ENCODE measurements at regions not wholly inside any gene's neighbourhood (a gene's known extent, or its start where the extent isn't known, plus 50 kb on each side); places are given as distances from the start of the nearest gene placed in this dataset.

DNA sequence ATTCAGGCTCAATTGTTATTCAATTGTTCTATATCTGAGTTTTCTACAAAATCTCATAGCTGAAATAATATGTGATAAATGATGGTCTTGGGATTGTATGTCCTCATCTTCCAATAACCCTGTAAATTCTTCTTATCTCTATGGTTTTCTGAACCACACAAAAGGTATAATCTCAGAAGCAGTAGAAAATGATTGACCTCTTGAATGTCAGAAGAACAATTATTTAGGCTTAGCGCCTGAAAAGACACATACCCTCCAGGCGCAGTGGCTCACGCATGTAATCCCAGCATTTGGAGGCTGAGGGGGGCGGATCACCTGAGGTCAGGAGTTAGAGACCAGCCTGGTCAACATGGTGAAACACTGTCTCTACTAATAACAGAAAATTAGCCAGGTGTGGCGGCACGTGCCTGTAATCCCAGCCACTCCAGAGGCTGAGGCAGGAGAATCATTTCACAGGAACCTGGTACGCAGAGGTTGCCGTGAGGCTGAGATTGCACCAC, 288.0 kb upstream of the TBC1D5 start:
- no peak for DNase-seq

DNA sequence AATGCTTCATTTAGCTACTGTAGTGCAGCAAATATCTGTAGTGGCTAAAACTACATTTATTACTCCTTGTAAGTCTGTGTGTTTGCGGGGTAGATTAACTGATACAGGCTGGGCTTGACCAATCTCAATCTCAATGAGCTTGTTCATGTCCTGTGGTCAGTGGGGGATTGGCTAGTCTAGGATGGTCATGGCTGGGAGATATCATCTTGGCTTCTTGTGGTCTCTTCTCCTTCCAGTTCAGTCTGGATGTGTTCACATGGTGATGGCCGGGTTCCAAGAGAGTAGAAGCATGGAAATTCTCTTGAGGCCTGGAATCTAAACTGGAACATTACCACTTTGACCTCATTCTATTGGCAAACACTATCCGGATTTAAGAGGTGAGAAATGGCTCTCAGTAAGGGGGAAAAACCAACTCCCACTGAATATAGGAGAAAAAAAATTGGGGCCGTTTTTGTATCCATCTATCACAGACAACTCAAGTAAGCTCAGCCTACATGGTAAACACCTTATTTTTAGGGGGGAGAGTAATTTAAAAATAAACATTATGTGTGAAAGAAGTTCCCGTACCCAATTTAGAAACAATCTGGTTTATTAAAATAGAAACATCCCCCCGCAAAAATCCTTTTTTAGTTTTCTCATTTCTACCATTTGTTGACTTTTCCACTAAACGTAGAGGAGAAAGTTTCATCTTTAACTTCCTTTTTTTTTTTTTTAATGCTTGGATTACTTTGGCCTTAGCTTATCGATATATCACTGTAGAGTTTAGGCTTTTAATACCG, 284.9 kb upstream of the TBC1D5 start:
- peak; percentile 86 for DNase-seq

DNA sequence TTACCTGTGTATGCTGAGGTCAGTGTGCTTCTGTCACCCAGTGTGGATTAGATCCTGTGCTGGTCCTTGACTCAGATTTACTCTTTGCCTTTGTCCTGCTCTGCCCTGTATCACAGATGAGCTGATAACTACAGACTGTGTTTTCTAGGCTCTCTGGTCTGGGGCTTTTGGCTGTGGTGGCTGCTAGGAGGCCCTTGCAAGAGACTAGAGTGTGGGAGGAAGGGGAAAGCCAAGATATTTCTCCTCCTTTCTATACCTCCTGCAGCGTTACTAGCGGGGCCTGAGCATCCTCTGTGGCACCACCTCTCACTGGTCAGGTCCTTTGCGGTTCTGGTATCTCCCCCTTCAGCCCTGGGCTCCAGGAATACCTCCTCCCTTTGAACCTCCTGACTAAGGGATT, 282.3 kb upstream of the TBC1D5 start:
- no peak for DNase-seq

DNA sequence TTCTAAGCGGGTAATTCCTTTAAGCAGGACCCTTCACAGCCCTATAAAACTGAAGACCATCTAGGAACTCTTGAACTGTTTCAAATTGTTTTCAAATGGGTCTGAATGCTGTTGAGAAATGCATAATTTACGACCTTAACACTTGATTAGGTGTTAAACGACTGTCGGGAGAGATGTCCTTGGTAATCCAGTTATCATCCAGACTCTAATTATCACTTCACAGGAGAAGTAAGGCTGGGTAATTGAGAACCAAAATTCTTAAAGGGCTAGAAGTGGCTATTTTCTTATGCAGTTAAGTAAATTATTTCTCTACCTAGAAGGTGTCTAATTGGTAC, 276.7 kb upstream of the TBC1D5 start:
- DNase-seq: no peak

DNA sequence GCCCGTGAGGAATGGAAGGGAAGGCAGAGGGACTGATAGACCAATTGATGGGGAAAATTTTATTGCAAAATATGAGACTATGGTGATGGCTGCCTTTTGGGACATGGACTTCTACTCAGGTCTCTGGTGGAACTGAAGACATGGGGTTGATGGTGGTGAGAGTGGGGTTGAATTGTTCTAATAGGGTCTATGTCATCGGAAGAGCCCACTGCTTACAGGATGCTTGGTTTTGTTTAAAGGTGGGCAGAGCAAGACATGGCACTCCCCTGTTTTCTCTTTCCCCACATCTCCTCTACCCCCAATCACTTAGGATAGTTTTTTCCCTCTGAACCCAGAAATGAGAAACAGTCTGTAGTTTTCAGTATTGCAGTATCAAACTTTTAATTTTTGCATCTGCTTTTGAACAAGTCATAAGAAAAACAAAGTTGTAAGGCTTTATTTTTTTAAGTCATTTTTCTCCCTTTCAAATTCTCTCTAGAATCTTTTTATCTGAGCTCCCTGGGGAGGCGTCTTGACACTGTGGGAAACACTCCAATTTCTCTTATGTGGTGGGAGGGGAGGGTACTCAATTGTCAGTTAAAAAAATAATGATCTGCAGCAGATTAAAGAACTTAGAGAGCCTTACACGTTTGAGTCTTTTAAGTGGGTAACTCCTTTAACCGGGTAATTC, 276.2 kb upstream of the TBC1D5 start:
- no peak for DNase-seq

DNA sequence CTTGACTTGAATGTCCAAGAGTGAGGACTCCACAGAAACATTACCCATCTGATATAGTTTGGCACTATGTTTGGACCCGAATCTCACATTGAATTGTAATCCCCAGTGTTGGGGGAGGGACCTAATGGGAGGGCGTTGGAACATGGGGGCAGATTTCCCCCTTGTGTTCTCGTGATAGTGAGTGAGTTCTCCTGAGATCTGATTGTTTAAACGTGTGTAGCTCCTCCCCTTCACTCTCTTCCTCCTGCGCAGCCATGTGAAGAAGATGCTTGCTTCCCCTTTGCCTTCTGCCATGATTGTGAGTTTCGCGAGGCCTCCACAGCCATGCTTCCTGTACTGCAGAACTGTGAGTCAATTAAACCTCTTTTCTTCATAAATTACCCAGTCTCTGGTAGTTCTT, 273.9 kb upstream of the TBC1D5 start:
- DNase-seq: no peak

DNA sequence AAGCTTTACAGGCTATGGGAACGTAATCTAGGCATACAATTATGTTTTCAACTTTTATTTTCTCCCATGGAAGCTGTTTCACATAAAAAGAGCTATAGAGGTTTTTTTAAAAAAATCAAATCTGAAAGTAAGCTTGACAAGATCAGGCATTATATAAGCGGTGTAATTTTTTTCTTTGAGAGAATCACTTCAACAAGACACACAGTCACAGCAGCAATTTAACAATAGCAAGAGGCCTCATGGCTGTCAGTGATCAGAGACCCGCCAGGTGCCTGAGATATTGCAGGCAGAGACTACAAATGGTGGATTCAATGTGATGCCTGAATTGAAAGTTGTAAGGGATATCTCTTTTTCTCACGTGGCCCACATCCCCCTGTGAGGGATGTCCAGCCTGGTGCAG, 270.5 kb upstream of the TBC1D5 start:
- DNase-seq: no peak

DNA sequence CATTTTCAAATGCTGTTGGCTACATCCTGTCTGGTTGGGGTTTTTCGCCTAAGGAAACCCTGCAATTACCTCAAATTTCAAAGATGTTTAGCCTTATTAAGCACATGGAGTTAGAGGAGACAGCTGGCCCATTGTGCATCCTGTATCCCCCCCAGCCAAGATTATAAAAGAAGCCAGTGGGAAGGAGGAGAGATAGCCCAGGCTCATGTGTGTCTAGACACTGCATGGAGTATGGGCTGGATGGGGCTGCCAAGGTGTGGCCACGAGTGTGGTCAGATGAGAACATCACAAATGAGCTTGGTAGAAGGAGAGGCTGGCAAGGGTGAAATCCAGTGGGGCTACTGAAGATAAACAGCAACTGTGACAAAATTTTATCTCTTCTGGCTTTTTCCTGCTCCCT, 270.0 kb upstream of the TBC1D5 start:
- no peak for DNase-seq

DNA sequence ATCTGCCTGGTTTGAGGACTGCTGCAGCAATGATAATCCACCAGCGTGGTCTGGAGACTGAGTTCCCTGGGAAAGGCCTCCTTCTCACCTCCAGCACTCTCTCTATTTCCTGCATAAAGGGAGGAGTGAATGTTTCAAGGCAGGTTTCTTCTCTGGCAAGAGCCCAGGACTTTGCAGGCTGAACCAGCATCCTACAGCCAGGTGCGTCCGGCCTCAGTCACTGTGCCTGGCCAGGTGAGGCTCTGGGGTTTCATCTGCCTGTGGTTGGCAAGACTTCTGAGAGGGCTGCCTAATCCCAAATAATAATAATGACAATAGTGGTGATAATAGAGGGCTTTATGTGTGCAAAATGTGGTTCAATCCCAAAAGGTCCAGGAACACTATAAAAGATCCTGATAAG, 269.0 kb upstream of the TBC1D5 start:
- no peak for DNase-seq

DNA sequence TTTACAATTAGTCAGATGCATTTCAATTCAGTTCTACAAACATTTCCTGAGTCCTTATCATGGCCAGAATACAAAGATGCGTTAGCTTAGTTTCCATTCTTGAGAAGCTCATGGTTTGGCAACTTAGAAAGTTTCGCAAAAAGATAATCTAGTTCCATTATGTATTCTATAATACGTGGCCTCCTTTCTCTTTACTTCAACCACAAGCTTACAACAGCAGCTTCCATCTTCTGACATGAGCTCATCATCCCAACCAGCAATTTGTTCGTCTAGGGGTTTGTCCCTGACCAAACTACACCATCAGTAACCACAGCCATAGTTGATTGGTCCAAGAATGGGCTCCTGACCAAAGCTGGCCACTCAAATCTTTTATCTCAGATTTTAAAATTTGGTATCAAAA, 267.6 kb upstream of the TBC1D5 start:
- no peak for DNase-seq

DNA sequence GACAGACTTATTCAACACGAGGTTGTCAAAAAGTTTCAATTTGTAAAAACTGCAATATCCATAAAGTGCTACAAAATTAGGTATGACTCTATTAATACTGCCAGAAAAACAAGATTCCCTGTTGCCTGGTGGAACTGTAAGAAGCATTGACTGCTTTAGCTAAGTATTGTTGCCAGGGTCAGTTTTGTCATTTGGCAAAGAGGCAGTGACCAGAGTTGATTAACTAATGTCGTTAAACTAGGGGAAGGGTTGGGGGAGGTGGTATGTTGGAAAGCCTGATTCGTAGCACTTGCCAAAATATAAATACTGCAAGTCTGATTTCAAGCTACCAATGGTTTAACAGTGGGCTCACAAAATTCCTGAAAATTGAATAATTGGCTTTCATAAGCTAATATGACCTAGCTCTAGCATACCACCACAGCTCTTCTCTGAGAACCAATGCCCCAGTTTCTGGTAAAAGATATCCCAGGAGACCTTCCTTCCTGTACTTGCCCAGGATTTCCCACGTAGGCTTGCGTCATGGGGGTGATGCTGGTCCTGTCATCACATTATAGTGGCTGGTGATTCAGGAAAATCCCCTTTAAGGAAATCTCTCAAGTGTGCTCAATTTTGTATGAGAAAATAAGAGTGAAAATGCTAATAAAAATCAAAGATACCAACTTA, 266.4 kb upstream of the TBC1D5 start:
- no peak for DNase-seq

DNA sequence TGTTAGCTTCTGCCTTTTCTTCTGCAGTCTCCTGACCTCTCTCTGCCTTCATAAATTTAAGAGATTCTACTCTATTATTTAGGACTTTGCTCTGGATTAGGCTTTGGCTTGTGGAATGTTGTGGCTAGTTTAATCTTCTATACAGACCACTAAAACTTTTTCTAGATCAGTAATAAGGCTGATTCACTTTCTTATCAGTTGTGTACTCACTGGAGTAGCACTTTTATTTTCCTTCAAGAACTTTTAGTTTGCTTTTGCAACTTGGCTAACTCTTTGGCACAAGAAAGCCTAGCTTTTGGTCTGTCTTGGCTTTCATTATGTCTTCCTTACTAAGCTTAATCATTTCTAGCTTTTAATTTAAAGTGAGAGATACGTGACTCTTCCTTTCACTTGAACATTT, 265.5 kb upstream of the TBC1D5 start:
- DNase-seq: no peak

DNA sequence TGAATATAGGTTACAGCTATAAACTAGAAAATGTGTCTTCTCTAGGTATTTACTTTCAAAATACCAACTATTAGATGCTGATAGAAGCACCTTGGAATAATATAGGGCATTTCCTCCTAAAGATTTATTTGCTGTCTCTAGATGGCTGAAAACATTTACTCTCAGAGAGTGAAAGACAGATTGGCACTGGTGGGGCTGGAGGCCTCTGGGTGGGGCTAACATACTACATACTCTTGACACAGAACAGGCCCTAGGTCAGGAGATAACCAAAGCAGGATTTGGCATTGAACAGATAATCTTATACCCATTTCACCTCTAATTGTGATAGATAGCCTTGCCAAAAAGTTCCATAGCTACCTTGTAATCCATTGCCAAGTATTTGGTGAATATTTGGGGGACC, 253.3 kb upstream of the TBC1D5 start:
- no peak for DNase-seq

DNA sequence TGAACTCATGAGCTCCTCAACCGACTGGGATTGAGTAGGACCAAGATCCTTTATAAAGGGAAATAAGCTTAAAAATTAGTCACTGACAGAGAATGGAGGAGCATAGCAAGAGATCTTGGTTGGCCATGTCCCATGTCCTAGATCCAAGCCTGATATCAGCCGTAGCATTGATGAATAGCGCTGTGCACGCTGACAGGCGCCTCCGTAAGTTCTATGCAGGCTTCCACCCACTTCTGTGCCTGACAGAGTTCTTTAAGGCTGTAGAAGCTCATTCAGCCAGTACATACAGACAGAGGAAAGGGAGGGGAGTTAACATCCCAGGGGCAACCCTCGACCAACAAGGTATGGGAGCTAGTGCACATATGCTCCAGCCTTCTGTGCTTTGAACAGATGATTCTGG, 251.7 kb upstream of the TBC1D5 start:
- no peak for DNase-seq

DNA sequence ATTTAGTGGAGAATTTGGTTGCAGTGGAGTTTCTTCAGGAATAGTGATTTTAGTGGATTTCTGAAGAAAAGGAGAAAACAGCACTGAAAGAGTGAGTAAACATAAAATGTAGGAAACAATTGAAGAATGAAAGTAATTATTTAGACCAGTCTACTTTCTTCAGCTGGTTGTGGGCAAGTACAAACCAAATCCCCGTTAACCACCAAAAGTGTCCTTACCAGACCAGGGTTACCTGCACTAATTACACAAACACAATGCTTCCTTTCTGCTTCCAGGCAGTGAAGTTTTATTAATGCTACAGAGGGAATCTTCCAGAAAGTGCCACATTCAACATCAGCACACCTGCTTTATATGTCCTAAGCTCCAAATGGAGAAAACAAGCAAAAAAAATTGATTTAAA, 248.0 kb upstream of the TBC1D5 start:
- DNase-seq: no peak

DNA sequence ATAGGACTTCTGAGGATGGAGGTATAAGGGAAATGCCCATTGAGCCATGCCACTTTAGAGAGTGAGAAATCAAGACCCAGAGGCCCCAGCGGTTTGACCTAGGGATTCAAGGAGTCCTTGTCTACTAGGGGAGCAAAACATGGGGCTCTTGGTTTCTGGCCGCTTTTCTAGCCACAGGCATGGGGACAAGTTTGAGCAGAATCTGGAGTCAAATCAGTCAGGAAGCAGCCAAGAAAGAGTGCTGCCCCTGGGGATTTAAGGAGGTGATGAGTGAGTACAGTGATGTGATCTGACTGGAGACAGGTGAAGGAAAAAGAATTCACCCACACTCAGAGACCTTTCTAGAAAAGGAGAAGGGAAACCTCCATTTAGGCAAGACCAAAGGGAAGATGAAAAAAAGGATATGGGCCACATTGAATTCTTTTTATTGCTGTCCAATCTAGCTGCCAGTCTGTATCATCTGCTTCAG, 244.0 kb upstream of the TBC1D5 start:
- no peak for DNase-seq

DNA sequence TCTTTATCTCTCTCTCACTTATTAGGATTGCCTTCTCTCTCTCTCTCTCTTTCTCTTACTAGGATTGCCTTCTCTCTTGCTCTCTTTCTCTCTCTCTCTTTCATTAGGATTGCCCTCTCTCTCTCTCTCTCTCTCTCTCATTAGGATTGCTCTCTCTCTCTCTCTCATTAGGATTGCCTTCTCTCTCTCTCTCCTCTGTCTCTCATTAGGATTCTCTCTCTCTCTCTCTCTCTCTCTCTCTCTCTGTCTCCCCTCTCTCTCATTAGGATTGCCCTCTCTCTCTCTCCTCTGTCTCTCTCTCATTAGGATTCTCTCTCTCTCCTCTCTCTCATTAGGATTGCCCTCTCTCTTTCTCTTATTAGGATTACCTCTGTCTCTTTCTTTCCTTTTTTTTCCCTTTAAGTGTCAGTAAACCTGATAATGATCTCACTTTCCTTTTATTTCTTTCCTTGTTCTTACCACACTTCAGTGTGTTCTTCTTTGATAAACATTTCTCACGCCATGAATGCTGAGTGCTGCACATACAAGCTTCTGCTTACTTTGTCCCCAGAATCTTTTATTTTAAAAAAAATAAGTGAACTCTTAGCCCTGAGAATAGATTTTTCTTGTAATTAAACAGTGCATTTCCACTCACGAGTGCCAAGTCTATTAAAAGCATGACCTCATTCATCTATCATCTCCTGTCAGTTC, 243.4 kb upstream of the TBC1D5 start:
- DNase-seq: peak; percentile 76

DNA sequence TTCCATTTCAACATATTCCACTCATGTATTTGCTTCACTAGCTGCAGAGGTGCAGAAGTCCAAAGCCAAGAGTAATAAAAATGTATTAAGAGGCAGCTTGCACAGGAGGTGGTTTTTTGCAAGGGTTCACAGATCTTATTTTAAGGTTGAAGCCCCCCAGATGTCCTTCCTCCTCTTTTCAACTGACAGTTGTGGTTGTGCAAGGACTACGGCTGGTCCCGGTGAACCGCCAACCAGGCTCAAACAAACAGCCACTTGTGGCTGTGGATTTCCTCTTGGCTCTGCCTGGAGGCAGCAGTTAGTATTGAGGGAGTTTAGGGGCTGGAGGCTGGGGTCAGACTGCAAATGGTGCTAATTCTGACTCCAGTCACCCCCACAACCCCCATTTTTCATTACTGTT, 240.7 kb upstream of the TBC1D5 start:
- no peak for DNase-seq

DNA sequence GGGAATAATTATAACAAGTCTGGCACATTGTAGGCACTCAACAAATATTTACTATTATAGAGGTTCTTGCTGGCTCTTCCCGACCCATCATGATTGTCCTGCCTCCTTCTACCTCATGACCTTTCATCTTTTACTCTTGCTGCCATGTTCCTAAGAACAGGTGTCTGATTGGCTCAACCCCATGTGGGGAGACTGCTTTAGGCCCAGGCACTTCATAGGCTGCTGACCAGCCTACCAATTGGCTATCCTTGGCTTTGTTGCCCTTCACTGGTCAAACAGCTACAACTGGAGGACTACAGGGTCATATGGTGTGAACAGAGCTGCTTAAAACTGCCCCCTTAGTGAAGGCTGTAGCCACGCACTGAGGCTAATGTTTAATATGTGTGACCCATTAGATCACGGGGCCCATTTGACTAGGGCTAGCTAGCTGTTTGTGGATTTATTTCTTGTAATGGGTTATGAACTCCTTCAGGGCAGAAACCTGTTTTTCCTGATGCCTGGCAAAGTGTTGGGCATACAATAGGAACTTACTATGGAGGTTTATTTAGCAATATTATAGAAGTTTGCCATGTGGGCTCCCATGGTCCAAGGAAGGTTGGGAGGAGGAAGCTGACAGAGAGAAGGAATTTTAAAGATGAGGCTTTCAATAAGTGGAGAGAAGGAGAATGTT, 239.9 kb upstream of the TBC1D5 start:
- DNase-seq: no peak

DNA sequence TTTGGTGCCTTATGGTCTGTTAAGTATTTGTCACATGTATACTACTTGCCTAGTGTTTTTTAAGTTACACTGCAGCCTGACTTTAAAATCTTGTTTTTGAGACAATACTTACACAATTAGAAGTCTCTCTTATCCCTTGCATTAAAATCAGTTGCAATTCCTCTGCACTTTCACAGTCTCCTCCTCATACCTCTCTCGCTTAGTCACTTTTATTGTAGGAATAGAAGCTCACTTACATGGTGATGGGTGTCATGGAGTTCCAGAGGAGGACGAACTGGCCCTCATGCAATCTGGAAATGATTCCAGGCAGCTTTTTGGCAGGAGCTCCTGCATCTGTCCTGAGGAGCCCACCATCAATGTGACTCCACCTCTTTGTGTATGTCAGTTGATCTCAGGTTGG, 238.4 kb upstream of the TBC1D5 start:
- no peak for DNase-seq

DNA sequence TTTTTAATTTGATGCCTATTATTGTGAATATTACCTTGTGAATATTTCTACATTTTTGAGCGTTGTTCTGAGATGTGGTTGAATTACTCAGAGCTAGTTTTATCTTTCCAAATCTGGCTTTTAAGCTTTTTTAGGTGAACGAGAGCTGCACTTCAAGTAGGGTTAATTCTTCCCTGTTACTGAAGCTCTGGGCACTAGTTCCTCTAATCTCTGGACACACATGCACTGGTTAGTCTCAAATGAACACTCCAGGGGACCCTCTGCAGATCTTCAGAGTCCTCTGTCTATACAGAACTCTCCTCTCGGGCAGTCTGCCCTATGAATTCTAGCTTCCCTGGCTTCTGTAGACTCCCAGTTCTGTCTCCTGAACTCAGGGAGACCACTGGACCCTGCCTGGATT, 237.5 kb upstream of the TBC1D5 start:
- no peak for DNase-seq

DNA sequence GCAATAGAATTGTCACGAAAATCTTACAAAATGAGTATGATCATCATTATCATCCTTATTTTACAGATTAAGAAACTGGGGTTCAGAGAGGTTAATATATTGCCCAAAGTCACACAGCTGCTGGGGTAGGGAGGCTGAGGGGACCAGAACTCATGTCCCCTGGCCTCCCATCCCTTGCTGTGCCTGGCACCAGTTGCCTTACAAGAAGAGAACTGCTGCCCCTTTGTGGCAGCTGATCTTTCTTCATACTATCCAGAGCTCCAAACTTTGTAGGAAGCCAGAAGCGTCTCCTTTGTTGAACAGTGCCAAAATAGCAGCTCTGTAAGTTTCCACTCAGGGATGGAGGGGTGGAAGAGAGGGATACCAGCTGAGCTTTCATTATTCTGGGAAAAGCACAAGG, 236.8 kb upstream of the TBC1D5 start:
- DNase-seq: peak; percentile 40

Data from OCI-M1 (cell line).